ENCODE measurements at regions not wholly inside any gene's neighbourhood (a gene's known extent, or its start where the extent isn't known, plus 50 kb on each side); places are given as distances from the start of the nearest gene placed in this dataset.

DNA sequence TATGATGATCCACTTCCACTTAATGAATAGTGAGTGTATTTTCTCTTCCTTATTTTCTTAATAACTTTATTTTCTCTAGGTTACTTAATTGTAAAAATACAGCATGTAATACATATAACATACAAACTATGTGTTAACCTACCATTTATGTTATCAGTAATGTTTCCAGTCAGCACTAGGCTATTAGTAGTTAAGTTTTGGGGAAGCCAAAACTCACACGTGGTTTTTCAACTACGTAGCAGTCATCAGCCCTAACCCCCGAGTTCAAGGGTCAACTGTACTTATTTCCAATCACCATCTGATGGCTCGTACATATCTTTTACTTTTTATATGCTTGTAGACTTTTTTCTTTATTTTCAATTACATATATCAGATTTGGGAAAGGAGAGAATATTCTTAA lies 95.7 kb downstream of the TNFSF13B start:
- no peaks in the 10 kb centered on the region for H3K9me3 ChIP-seq
- no peak overlapping the region for H2AFZ ChIP-seq (ENCODE audit: low read depth)
- H3K9ac ChIP-seq = no peak overlapping the region
- H4K20me1 ChIP-seq (ENCODE audit: insufficient read depth) = no peaks in the 10 kb centered on the region
- ChIA-PET CTCF (no interaction called here), POLR2A (no interaction called here)
- no peaks in the 10 kb centered on the region for H3K4me1 ChIP-seq (ENCODE audit: control insufficient read depth in 1 of 2, insufficient read depth in 2 of 2, low read depth in 1 of 2, low read length in 1 of 2)
- DNase-seq = no peak
- no peak overlapping the region for H3K4me2 ChIP-seq
- no peaks in the 10 kb centered on the region for H3F3A ChIP-seq (replicated peaks; ENCODE audit: insufficient read depth)
- no peaks in the 10 kb centered on the region for H3K9me2 ChIP-seq
- H3K36me3 ChIP-seq (replicated peaks in 1 of 2; ENCODE audit: control insufficient read depth in 1 of 2, insufficient read depth in 2 of 2, low read length in 1 of 2) = no peaks in the 10 kb centered on the region
- no peaks in the 10 kb centered on the region for H3K79me2 ChIP-seq (ENCODE audit: insufficient read depth)
- no peak overlapping the region for H3K27ac ChIP-seq (ENCODE audit: low read depth in 2 of 2, low read length in 1 of 2)
- H3K4me3 ChIP-seq (ENCODE audit: low read depth in 2 of 2, low read length in 1 of 2) = no peak overlapping the region
- 5% methylated on average over 4 of the region's 4 CpGs for WGBS (ENCODE audit: low lambda C conversion rate)
- no peaks in the 10 kb centered on the region for H3K27me3 ChIP-seq (ENCODE audit: insufficient read depth)
- TF ChIP-seq RFX5 (IDR thresholded peaks at IDR 0.05; ENCODE audit: low read length) = no peak

- POLR2A ChIA-PET = no interaction called here
- Histone ChIP-seq H3F3A (replicated peaks; ENCODE audit: insufficient read depth) (no peaks in the 10 kb centered on the region), H3K9me3 (no peaks in the 10 kb centered on the region), H3K4me2 (no peak overlapping the region), H3K4me3 (ENCODE audit: low read depth in 2 of 2, low read length in 1 of 2) (no peak overlapping the region), H3K27ac (ENCODE audit: low read depth in 2 of 2, low read length in 1 of 2) (no peak overlapping the region), H3K4me1 (ENCODE audit: control insufficient read depth in 1 of 2, insufficient read depth in 2 of 2, low read depth in 1 of 2, low read length in 1 of 2) (no peaks in the 10 kb centered on the region), H3K36me3 (replicated peaks in 1 of 2; ENCODE audit: control insufficient read depth in 1 of 2, insufficient read depth in 2 of 2, low read length in 1 of 2) (no peaks in the 10 kb centered on the region), H3K79me2 (ENCODE audit: insufficient read depth) (no peaks in the 10 kb centered on the region), H2AFZ (ENCODE audit: low read depth) (no peak overlapping the region), H3K27me3 (ENCODE audit: insufficient read depth) (no peaks in the 10 kb centered on the region), H3K9me2 (no peaks in the 10 kb centered on the region), H4K20me1 (ENCODE audit: insufficient read depth) (no peaks in the 10 kb centered on the region), H3K9ac (no peak overlapping the region)
- DNase-seq = no peak
- 27% methylated on average over 3 of the region's 3 CpGs for WGBS (ENCODE audit: low lambda C conversion rate)
- CTCF ChIA-PET = no interaction called here
- TF ChIP-seq RAD21 (IDR thresholded peaks at IDR 0.05; ENCODE audit: low read length) (no peak), CHD2 (IDR thresholded peaks at IDR 0.05; ENCODE audit: low read length, partially characterized antibody) (no peak), TCF12 (IDR thresholded peaks at IDR 0.05) (no peak), EP300 (IDR thresholded peaks at IDR 0.05; ENCODE audit: borderline replicate concordance in 1 of 2, low read depth in 1 of 2, low read length in 1 of 2) (no peak), USF1 (IDR thresholded peaks at IDR 0.05; ENCODE audit: borderline replicate concordance, low read depth) (no peak), RCOR1 (IDR thresholded peaks at IDR 0.05; ENCODE audit: low read length) (no peak), TEAD4 (IDR thresholded peaks at IDR 0.05; ENCODE audit: borderline replicate concordance, insufficient read depth) (no peak), POLR2AphosphoS5 (IDR thresholded peaks at IDR 0.05; ENCODE audit: low read depth, low read length) (no peak), REST (IDR thresholded peaks at IDR 0.05; ENCODE audit: low read depth, low read length) (no peak), GATA2 (CRISPR knock-in tag; IDR thresholded peaks at IDR 0.05) (no peak), GABPA (IDR thresholded peaks at IDR 0.05; ENCODE audit: low read depth) (no peak), YY1 (IDR thresholded peaks at IDR 0.05; ENCODE audit: low read depth) (no peak), ELF1 (IDR thresholded peaks at IDR 0.05) (no peak), NRF1 (IDR thresholded peaks at IDR 0.05; ENCODE audit: low read depth, low read length) (no peak), RXRA (IDR thresholded peaks at IDR 0.05; ENCODE audit: borderline replicate concordance, low read depth) (no peak), FOXM1 (IDR thresholded peaks at IDR 0.05; ENCODE audit: low read depth) (no peak)
- TF ChIP-seq, protein P1, sequence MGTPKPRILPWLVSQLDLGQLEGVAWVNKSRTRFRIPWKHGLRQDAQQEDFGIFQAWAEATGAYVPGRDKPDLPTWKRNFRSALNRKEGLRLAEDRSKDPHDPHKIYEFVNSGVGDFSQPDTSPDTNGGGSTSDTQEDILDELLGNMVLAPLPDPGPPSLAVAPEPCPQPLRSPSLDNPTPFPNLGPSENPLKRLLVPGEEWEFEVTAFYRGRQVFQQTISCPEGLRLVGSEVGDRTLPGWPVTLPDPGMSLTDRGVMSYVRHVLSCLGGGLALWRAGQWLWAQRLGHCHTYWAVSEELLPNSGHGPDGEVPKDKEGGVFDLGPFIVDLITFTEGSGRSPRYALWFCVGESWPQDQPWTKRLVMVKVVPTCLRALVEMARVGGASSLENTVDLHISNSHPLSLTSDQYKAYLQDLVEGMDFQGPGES (IDR thresholded peaks at IDR 0.05; ENCODE audit: low read depth, low read length) = no peak
- TF ChIP-seq, protein P2, sequence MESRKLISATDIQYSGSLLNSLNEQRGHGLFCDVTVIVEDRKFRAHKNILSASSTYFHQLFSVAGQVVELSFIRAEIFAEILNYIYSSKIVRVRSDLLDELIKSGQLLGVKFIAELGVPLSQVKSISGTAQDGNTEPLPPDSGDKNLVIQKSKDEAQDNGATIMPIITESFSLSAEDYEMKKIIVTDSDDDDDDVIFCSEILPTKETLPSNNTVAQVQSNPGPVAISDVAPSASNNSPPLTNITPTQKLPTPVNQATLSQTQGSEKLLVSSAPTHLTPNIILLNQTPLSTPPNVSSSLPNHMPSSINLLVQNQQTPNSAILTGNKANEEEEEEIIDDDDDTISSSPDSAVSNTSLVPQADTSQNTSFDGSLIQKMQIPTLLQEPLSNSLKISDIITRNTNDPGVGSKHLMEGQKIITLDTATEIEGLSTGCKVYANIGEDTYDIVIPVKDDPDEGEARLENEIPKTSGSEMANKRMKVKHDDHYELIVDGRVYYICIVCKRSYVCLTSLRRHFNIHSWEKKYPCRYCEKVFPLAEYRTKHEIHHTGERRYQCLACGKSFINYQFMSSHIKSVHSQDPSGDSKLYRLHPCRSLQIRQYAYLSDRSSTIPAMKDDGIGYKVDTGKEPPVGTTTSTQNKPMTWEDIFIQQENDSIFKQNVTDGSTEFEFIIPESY (IDR thresholded peaks at IDR 0.05; ENCODE audit: borderline replicate concordance, low read depth) = no peak
- TF ChIP-seq, protein P3, sequence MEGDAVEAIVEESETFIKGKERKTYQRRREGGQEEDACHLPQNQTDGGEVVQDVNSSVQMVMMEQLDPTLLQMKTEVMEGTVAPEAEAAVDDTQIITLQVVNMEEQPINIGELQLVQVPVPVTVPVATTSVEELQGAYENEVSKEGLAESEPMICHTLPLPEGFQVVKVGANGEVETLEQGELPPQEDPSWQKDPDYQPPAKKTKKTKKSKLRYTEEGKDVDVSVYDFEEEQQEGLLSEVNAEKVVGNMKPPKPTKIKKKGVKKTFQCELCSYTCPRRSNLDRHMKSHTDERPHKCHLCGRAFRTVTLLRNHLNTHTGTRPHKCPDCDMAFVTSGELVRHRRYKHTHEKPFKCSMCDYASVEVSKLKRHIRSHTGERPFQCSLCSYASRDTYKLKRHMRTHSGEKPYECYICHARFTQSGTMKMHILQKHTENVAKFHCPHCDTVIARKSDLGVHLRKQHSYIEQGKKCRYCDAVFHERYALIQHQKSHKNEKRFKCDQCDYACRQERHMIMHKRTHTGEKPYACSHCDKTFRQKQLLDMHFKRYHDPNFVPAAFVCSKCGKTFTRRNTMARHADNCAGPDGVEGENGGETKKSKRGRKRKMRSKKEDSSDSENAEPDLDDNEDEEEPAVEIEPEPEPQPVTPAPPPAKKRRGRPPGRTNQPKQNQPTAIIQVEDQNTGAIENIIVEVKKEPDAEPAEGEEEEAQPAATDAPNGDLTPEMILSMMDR (IDR thresholded peaks at IDR 0.05) = no peak
Measured at GRCh38 chr13:108368250-108368905, 98.9 kb downstream of the TNFSF13B start.

All from SK-N-SH (cell line).